Renal pelvis (tissue), 1 donor: ENCODE measurements at regions not wholly inside any gene's neighbourhood (a gene's known extent, or its start where the extent isn't known, plus 50 kb on each side); places are given as distances from the start of the nearest gene placed in this dataset.

Experiments
- DNase-seq: peaks from one replicate; pipeline ENCODE4 v3.0.0-alpha.2; 2013

- DNase-seq, result no peak
Measured at GRCh38 chrX:45300638-45301037, 100.0 kb upstream of the DIPK2B start.

DNA sequence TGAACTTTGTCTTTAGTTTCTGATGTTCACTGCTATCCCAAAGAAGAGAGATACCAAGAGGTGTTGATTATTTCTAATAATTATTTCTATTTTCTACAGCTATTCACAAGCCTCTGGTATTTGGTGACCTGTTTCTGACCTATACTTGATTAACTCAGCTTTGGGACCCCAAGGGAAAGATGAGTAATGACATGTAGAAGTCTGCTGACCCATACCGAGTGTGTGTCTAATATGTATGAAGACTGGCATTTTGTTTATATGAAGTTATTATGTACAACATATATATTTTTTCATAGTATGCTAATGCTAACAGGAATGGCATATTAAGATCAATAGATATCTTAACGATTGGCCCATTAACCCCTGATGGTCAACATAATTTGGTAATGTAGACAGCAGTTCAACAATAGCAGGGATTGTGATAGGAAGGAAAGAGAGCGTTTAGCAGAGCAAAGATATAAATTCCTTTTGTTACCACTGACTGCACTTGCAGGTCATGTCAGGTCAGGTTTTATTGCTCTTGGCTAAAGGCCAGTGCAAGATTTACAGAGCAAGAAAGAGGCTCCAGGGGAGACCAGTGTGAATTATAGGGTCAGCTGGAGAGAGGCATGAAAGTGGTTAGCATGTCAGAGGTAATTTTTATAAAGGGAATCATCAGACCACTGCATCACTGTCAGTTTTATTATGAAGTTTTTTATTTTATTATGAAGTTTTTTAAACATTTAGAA lies 94.7 kb upstream of the DIPK2B start:
- DNase-seq, result peak; percentile 64

DNA sequence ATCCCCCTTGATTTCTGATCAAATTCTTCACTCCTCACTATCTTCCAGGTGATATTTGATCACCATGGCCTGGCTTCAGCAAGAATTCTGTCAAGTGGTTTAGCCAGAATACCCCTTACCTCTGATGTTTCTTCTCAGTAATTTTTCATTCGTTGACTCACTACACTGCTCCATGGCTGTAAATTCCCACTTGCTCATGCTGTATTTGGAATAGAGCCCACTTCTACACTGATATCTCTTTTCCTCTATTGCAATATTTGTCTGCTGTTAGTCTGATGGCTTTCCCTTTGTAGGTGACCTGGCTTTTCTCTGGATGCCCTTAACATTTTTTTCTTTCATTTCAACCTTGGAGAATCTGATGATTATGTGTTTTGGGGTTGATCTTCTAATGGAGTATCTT lies 73.9 kb upstream of the DIPK2B start:
- DNase-seq, result no peak

- DNase-seq, result no peak
Measured at GRCh38 chrX:45267007-45267406, 66.3 kb upstream of the DIPK2B start.

- no peak for DNase-seq
Measured at GRCh38 chrX:45266456-45266855, 65.8 kb upstream of the DIPK2B start.

GRCh38 chrX:45264865-45265264 lies 64.2 kb upstream of the DIPK2B start:
- DNase-seq, result no peak

DNA sequence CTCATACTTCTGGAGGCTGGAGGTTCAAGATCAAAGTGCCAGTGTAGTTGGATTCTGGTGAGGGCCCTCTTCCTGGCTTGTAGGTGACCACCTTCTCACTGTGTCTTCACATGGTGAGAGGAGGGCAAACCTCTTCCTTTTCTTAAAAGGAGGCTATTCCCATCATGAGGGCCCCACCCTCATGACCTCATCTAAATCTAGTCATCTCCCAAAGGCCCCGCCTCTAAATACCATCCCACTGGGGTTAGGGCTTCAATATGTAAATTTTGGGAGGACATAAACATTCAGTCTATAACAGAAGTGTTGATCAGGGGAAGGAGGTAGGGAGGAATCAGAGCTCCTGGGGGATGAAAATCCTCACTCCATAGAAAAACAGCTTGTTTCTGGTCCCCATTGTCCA lies 60.8 kb upstream of the DIPK2B start:
- DNase-seq, result no peak

- DNase-seq, result no peak
Measured at GRCh38 chrX:45261005-45261404, 60.3 kb upstream of the DIPK2B start.

GRCh38 chrX:45258731-45259402 lies 58.2 kb upstream of the DIPK2B start:
- DNase-seq, result no peak
